Fibroblast of lung (primary cell): ENCODE measurements at regions not wholly inside any gene's neighbourhood (a gene's known extent, or its start where the extent isn't known, plus 50 kb on each side); places are given as distances from the start of the nearest gene placed in this dataset.

Experiments used
- DNase-seq, 2 donors: peaks; one replicate each; pipeline versions ENCODE4 v3.0.0 to v3.0.0-alpha.2; 2010; ENCODE audit warnings: low read depth in 2 of 2
- H2AFZ ChIP-seq: 2 replicates; pipeline ENCODE4 v1.5.1; 2012; ENCODE audit warnings: low read length, control low read depth, inconsistent platforms
- H3K27ac ChIP-seq: 2 replicates; pipeline ENCODE4 v1.5.1; 2011; ENCODE audit warnings: low read length, control low read depth; ENCODE audit not compliant: insufficient read depth
- H3K27me3 ChIP-seq: 2 replicates; pipeline ENCODE4 v1.5.1; 2011; ENCODE audit warnings: mild to moderate bottlenecking, low read length; ENCODE audit not compliant: control insufficient read depth, insufficient read depth
- H3K36me3 ChIP-seq: 2 replicates; pipeline ENCODE4 v1.5.1; 2011; ENCODE audit warnings: low read length; ENCODE audit not compliant: control insufficient read depth, insufficient read depth
- H3K4me1 ChIP-seq: 2 replicates; pipeline ENCODE4 v1.5.1; 2011; ENCODE audit warnings: low read length; ENCODE audit not compliant: control insufficient read depth, insufficient read depth; ENCODE audit errors: extremely low read depth
- H3K4me2 ChIP-seq: 2 replicates; pipeline ENCODE4 v1.5.1; 2011; ENCODE audit warnings: low read length, control low read depth; ENCODE audit not compliant: insufficient read depth; ENCODE audit errors: extremely low read depth
- H3K4me3 ChIP-seq, 4 experiments: fragments of 200-600 bp in 1 of 4; sonication (generic) in 1 of 4; replicated peaks in 1 of 4; 2 replicates each; pipeline ENCODE4 v1.5.1; 2011 to 2016; ENCODE audit warnings: low read length in 4 of 4, low read depth in 3 of 4, mild to moderate bottlenecking in 3 of 4, control low read depth in 2 of 4, inconsistent platforms in 1 of 4, mixed read lengths in 1 of 4; ENCODE audit not compliant: insufficient read depth in 1 of 4; ENCODE audit errors: control extremely low read depth in 1 of 4
- H3K79me2 ChIP-seq: 2 replicates; pipeline ENCODE4 v1.5.1; 2012; ENCODE audit warnings: mild to moderate bottlenecking, low read length, inconsistent platforms; ENCODE audit not compliant: control insufficient read depth, insufficient read depth
- H3K9ac ChIP-seq: 2 replicates; pipeline ENCODE4 v1.5.1; 2011; ENCODE audit warnings: mild to moderate bottlenecking, low read length, control low read depth; ENCODE audit not compliant: insufficient read depth
- H3K9me3 ChIP-seq: 2 replicates; pipeline ENCODE4 v1.5.1; 2012; ENCODE audit warnings: low read depth, low read length; ENCODE audit not compliant: control insufficient read depth, insufficient read depth
- H4K20me1 ChIP-seq: 2 replicates; pipeline ENCODE4 v1.5.1; 2011; ENCODE audit warnings: low read length; ENCODE audit not compliant: control insufficient read depth, insufficient read depth; ENCODE audit errors: extremely low read depth
- CTCF ChIP-seq, 2 donors: IDR thresholded peaks in 1 of 2; conservative IDR thresholded peaks in 1 of 2; 1 replicate in 1 of 2; 2 replicates in 1 of 2; pipeline ENCODE4 v1.5.1; 2011 to 2012; ENCODE audit warnings: low read length in 2 of 2, control low read depth in 1 of 2, inconsistent platforms in 1 of 2, low read depth in 1 of 2, mild to moderate bottlenecking in 1 of 2
- EZH2 ChIP-seq: IDR thresholded peaks from 2 replicates; pipeline ENCODE4 v1.5.1; 2012; ENCODE audit warnings: low read length, control low read depth, mild to moderate bottlenecking; ENCODE audit errors: missing control alignments

- no peak for TF ChIP-seq CTCF (conservative IDR thresholded peaks at IDR 0.05 in 1 of 2, IDR thresholded peaks at IDR 0.05 in 1 of 2; ENCODE audit: low read depth in 1 of 2, low read length in 2 of 2)
- no peak for TF ChIP-seq EZH2
- no peaks in the 10 kb centered on the region for H3K36me3 ChIP-seq
- no peak for DNase-seq
- no peak overlapping the region for H3K9ac ChIP-seq
- H4K20me1 ChIP-seq: no peaks in the 10 kb centered on the region
- H3K4me2 ChIP-seq: no peak overlapping the region
- no peaks in the 10 kb centered on the region for H3K4me1 ChIP-seq
- H3K79me2 ChIP-seq: no peaks in the 10 kb centered on the region
- H3K27ac ChIP-seq: no peak overlapping the region
- H3K9me3 ChIP-seq: no peaks in the 10 kb centered on the region
- H3K4me3 ChIP-seq: no peak overlapping the region
- H3K27me3 ChIP-seq: no peaks in the 10 kb centered on the region
- H2AFZ ChIP-seq: no peak overlapping the region
Observed at GRCh38 chr22:22735695-22736611, 91.5 kb downstream of the GGTLC2 start.

- H3K27ac ChIP-seq: no peak overlapping the region
- no peaks in the 10 kb centered on the region for H3K4me1 ChIP-seq
- no peaks in the 10 kb centered on the region for H3K79me2 ChIP-seq
- TF ChIP-seq CTCF (conservative IDR thresholded peaks at IDR 0.05 in 1 of 2, IDR thresholded peaks at IDR 0.05 in 1 of 2; ENCODE audit: low read depth in 1 of 2, low read length in 2 of 2): no peak
- TF ChIP-seq EZH2: no peak
- no peak overlapping the region for H3K9ac ChIP-seq
- H2AFZ ChIP-seq: no peak overlapping the region
- no peaks in the 10 kb centered on the region for H3K27me3 ChIP-seq
- H3K4me3 ChIP-seq: no peak overlapping the region
- H3K36me3 ChIP-seq: no peaks in the 10 kb centered on the region
- H3K4me2 ChIP-seq: no peak overlapping the region
- no peak for DNase-seq
- no peaks in the 10 kb centered on the region for H3K9me3 ChIP-seq
- H4K20me1 ChIP-seq: no peaks in the 10 kb centered on the region
Observed at GRCh38 chr22:22737590-22737989, 93.2 kb downstream of the GGTLC2 start.

- no peaks in the 10 kb centered on the region for H4K20me1 ChIP-seq
- no peaks in the 10 kb centered on the region for H3K79me2 ChIP-seq
- no peaks in the 10 kb centered on the region for H3K9me3 ChIP-seq
- no peak overlapping the region for H3K9ac ChIP-seq
- H3K27me3 ChIP-seq: peaks cover 3% of the 10 kb centered on the region
- H2AFZ ChIP-seq: no peak overlapping the region
- no peaks in the 10 kb centered on the region for H3K4me1 ChIP-seq
- no peak for TF ChIP-seq CTCF (conservative IDR thresholded peaks at IDR 0.05 in 1 of 2, IDR thresholded peaks at IDR 0.05 in 1 of 2; ENCODE audit: low read depth in 1 of 2, low read length in 2 of 2)
- TF ChIP-seq EZH2: no peak
- no peak overlapping the region for H3K27ac ChIP-seq
- no peaks in the 10 kb centered on the region for H3K36me3 ChIP-seq
- no peak overlapping the region for H3K4me3 ChIP-seq
- no peak overlapping the region for H3K4me2 ChIP-seq
- no peak for DNase-seq
Observed at GRCh38 chr22:22738959-22739585, 94.7 kb downstream of the GGTLC2 start.
